Calu3 (cell line): ENCODE measurements at regions not wholly inside any gene's neighbourhood (a gene's known extent, or its start where the extent isn't known, plus 50 kb on each side); places are given as distances from the start of the nearest gene placed in this dataset.

Source experiments
- BruUV-seq: library from RNA; stranded (reverse); fragments of 400-500 nt; replicated peaks from 2 replicates; lab custom pipeline; 2021; lab: Mats Ljungman, UMichigan
- CTCF ChIA-PET: fragments of 300-600 bp; sonication (Branson Sonifier 250); formaldehyde crosslinking; loops from one replicate; lab custom pipeline; 2022; ENCODE audit warnings: antibody characterized with exemption; lab: Charles Lee
- DNase-seq: peaks from one replicate; pipeline ENCODE4 v3.0.0; 2022
- H3K27ac Mint-ChIP-seq: one replicate; pipeline ENCODE4 v1.8.0; 2022; ENCODE audit warnings: mixed read lengths; ENCODE audit not compliant: unreplicated experiment
- H3K27me3 Mint-ChIP-seq: one replicate; pipeline ENCODE4 v1.8.0; 2022; ENCODE audit warnings: mixed read lengths; ENCODE audit not compliant: unreplicated experiment
- H3K36me3 Mint-ChIP-seq: one replicate; pipeline ENCODE4 v1.8.0; 2022; ENCODE audit warnings: mild to moderate bottlenecking, moderate library complexity, mixed read lengths; ENCODE audit not compliant: insufficient read depth, unreplicated experiment
- H3K4me1 Mint-ChIP-seq: one replicate; pipeline ENCODE4 v1.8.0; 2022; ENCODE audit warnings: mild to moderate bottlenecking, low read depth, mixed read lengths; ENCODE audit not compliant: unreplicated experiment
- H3K4me3 Mint-ChIP-seq: one replicate; pipeline ENCODE4 v1.8.0; 2022; ENCODE audit warnings: mild to moderate bottlenecking, low read depth, moderate library complexity, mixed read lengths; ENCODE audit not compliant: unreplicated experiment
- H3K9me3 Mint-ChIP-seq: one replicate; pipeline ENCODE4 v1.8.0; 2022; ENCODE audit warnings: low read depth, mixed read lengths; ENCODE audit not compliant: unreplicated experiment
- intact Hi-C: fragments of 100-400 bp; cut with micrococcal nuclease; formaldehyde crosslinking; loops from one replicate; pipeline ENCODE4 v1.10.0; 2022; ENCODE audit not compliant: unreplicated experiment
- TF ChIP-seq, protein P1 (sequence below): fragments of 200-600 bp; IDR thresholded peaks from one replicate; pipeline ENCODE4 v1.8.0; 2022; ENCODE audit warnings: antibody characterized with exemption; ENCODE audit not compliant: unreplicated experiment

DNA sequence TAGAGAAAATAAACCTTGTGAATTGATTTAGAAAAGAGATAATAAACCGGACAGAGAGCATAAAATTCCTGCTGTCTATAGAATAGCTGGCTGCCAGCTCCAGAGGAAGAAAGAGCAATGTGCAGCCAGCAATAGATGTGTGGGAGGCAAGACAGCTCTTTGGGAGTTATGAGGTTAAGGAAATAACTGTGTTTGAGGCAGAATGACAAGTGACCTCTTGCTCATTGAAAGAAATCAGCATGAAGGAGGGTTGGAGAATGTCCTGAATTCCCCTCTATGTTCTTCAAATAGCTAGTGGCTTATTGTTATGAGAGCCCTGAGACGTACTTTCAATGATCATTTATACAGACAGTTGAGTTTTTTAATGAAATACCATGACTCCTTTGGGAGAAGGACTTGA is 1009.9 kb upstream of the NXPH2 start:
- BruUV-seq, result no TSS peak
- CTCF ChIA-PET, result no interaction called here
- Mint-ChIP-seq H3K27me3 (no peaks in the 10 kb centered on the region), H3K27ac (no peak overlapping the region), H3K4me3 (no peak overlapping the region), H3K4me1 (no peaks in the 10 kb centered on the region), H3K36me3 (no peaks in the 10 kb centered on the region), H3K9me3 (no peaks in the 10 kb centered on the region)
- no peak for DNase-seq
- intact Hi-C loops, result loop anchor here (2.0 kb wide), 2 partner anchors 157 to 1073 kb away; no protein-coding TSS in a partner anchor
- TF ChIP-seq, protein P1, sequence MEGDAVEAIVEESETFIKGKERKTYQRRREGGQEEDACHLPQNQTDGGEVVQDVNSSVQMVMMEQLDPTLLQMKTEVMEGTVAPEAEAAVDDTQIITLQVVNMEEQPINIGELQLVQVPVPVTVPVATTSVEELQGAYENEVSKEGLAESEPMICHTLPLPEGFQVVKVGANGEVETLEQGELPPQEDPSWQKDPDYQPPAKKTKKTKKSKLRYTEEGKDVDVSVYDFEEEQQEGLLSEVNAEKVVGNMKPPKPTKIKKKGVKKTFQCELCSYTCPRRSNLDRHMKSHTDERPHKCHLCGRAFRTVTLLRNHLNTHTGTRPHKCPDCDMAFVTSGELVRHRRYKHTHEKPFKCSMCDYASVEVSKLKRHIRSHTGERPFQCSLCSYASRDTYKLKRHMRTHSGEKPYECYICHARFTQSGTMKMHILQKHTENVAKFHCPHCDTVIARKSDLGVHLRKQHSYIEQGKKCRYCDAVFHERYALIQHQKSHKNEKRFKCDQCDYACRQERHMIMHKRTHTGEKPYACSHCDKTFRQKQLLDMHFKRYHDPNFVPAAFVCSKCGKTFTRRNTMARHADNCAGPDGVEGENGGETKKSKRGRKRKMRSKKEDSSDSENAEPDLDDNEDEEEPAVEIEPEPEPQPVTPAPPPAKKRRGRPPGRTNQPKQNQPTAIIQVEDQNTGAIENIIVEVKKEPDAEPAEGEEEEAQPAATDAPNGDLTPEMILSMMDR, result no peak

DNA sequence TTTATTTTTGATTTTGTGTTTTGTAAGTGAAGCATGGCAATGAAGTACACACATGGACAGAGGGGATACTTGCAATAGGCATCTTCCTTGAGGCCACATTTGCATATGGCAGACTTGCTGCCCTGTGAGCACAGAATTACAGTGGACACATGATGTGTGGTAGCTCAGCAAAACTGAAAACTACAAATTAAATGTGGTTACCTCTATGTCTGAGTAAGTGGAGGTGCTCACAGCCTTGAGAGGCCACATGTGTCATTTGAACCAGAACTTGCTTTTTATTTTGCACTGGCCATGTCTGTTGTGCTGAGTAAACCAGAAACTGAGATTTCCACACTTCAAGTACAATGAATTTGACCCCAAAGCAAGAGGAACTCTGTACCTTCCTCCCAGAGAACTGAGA is 998.5 kb upstream of the NXPH2 start:
- no peak overlapping the region for H3K27ac Mint-ChIP-seq
- DNase-seq, result no peak
- H3K27me3 Mint-ChIP-seq, result no peaks in the 10 kb centered on the region
- no peaks in the 10 kb centered on the region for H3K4me1 Mint-ChIP-seq
- CTCF ChIA-PET, result no interaction called here
- intact Hi-C loops, result no loop called here
- H3K36me3 Mint-ChIP-seq, result no peaks in the 10 kb centered on the region
- TF ChIP-seq, protein P1, result no peak
- BruUV-seq, result no TSS peak
- peaks cover 2% of the 10 kb centered on the region for H3K9me3 Mint-ChIP-seq
- no peak overlapping the region for H3K4me3 Mint-ChIP-seq

DNA sequence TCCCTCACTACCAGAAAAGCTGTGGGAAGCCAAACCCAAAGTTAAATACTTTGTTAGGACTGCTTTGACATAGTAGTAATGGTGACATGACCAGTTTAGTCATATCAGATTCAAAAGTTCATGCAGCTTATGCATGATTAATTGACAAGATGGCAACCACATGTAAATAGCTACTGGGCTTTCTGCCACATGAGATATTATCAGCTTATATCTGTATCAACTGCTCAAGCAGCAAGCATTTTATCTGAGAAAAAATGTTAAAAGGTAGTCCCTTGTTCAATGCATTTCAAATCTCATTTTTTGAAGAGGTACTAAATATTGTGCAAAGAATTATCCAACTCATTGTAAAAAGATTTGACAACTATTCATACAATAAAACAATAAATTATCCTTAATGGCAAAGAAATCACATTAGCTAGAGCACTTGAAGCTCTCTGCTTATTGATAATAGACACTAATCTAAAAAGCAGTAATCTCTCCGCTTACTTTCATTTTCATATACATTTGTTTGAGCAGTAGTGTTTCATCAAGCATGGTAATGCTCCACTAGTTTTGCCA is 993.6 kb upstream of the NXPH2 start:
- H3K4me1 Mint-ChIP-seq, result no peaks in the 10 kb centered on the region
- BruUV-seq, result no TSS peak
- no peaks in the 10 kb centered on the region for H3K36me3 Mint-ChIP-seq
- DNase-seq, result no peak
- no peak overlapping the region for H3K27ac Mint-ChIP-seq
- H3K4me3 Mint-ChIP-seq, result no peak overlapping the region
- CTCF ChIA-PET, result no interaction called here
- TF ChIP-seq, protein P1, result no peak
- intact Hi-C loops, result no loop called here
- no peaks in the 10 kb centered on the region for H3K9me3 Mint-ChIP-seq
- no peaks in the 10 kb centered on the region for H3K27me3 Mint-ChIP-seq

DNA sequence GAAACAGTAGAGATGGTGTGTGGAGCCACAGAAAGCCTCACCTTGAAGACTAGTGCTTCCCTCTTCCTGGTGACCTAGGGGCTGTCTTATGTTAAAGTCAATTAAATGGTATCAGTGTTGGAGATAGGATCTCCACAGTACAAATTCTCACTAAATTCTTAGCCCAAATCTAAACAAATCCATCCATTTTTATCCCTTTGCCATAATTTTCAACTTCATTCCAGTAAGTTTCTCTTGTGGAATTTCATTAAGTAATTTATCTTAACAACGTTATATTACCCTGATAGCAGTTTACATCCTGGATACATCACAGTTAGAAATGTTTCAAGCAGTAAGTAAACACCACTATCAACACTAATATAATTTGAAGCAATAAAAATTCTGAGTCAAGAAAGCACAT is 989.4 kb upstream of the NXPH2 start:
- H3K27ac Mint-ChIP-seq, result no peak overlapping the region
- H3K4me1 Mint-ChIP-seq, result no peaks in the 10 kb centered on the region
- no TSS peak for BruUV-seq
- TF ChIP-seq, protein P1, result no peak
- H3K36me3 Mint-ChIP-seq, result no peaks in the 10 kb centered on the region
- H3K27me3 Mint-ChIP-seq, result no peaks in the 10 kb centered on the region
- intact Hi-C loops, result no loop called here
- CTCF ChIA-PET, result no interaction called here
- H3K9me3 Mint-ChIP-seq, result no peaks in the 10 kb centered on the region
- H3K4me3 Mint-ChIP-seq, result no peak overlapping the region
- no peak for DNase-seq
